Karpas-422 (cell line): ENCODE measurements at regions not wholly inside any gene's neighbourhood (a gene's known extent, or its start where the extent isn't known, plus 50 kb on each side); places are given as distances from the start of the nearest gene placed in this dataset.
"Not testable (repeated sequence)": the region's sequence is repeated elsewhere in the genome, so short reads cannot be mapped to it uniquely, and the experiment has no call there.

Experiments used
- DNase-seq: peaks from one replicate; pipeline ENCODE4 v3.0.0-alpha.2; 2015
- H2AFZ ChIP-seq: fragments of 200-600 bp; sonication (generic); 2 replicates; pipeline ENCODE4 v1.6.1; 2014; ENCODE audit warnings: antibody characterized with exemption, low read length, mixed read lengths
- H3K27ac ChIP-seq: fragments of 200-600 bp; sonication (generic); 2 replicates; pipeline ENCODE4 v1.5.1; 2014; ENCODE audit warnings: mild to moderate bottlenecking, low read length, moderate library complexity
- H3K27me3 ChIP-seq: fragments of 200-600 bp; sonication (generic); 2 replicates; pipeline ENCODE4 v1.6.1; 2014; ENCODE audit warnings: low read length, mixed read lengths
- H3K36me3 ChIP-seq: fragments of 200-600 bp; sonication (generic); 2 replicates; pipeline ENCODE4 v1.6.1; 2014; ENCODE audit warnings: low read length, mixed read lengths; ENCODE audit not compliant: insufficient read depth
- H3K4me1 ChIP-seq: fragments of 200-600 bp; sonication (generic); 2 replicates; pipeline ENCODE4 v1.6.1; 2014; ENCODE audit warnings: mild to moderate bottlenecking, low read length, mixed read lengths
- H3K4me2 ChIP-seq: fragments of 200-600 bp; sonication (generic); 2 replicates; pipeline ENCODE4 v1.6.1; 2014; ENCODE audit warnings: low read length, low read depth, mild to moderate bottlenecking; ENCODE audit not compliant: poor library complexity, severe bottlenecking
- H3K4me3 ChIP-seq: fragments of 200-600 bp; sonication (generic); 2 replicates; pipeline ENCODE4 v1.5.1; 2014; ENCODE audit warnings: mild to moderate bottlenecking, antibody characterized with exemption, low read length, mixed read lengths
- H3K79me2 ChIP-seq: fragments of 200-600 bp; sonication (generic); 2 replicates; pipeline ENCODE4 v1.6.1; 2014; ENCODE audit warnings: mild to moderate bottlenecking, low read length, mixed read lengths
- H3K9ac ChIP-seq: fragments of 200-600 bp; sonication (generic); 2 replicates; pipeline ENCODE4 v1.6.0; 2014; ENCODE audit warnings: low read length
- H3K9me2 ChIP-seq: fragments of 200-600 bp; sonication (generic), shearing (Covaris generic); replicated peaks from 2 replicates; pipeline ENCODE4 v1.6.0; 2014; ENCODE audit warnings: mild to moderate bottlenecking, low read length, moderate library complexity; ENCODE audit not compliant: insufficient read depth
- H3K9me3 ChIP-seq: fragments of 300-700, 200-600 bp; sonication (generic); 2 replicates; pipeline ENCODE4 v1.6.1; 2014; ENCODE audit warnings: low read length, mixed read lengths
- H4K20me1 ChIP-seq: fragments of 200-600 bp; sonication (generic); 2 replicates; pipeline ENCODE4 v1.6.1; 2014; ENCODE audit warnings: mild to moderate bottlenecking, antibody characterized with exemption, low read length, low read depth; ENCODE audit not compliant: insufficient read depth

DNA sequence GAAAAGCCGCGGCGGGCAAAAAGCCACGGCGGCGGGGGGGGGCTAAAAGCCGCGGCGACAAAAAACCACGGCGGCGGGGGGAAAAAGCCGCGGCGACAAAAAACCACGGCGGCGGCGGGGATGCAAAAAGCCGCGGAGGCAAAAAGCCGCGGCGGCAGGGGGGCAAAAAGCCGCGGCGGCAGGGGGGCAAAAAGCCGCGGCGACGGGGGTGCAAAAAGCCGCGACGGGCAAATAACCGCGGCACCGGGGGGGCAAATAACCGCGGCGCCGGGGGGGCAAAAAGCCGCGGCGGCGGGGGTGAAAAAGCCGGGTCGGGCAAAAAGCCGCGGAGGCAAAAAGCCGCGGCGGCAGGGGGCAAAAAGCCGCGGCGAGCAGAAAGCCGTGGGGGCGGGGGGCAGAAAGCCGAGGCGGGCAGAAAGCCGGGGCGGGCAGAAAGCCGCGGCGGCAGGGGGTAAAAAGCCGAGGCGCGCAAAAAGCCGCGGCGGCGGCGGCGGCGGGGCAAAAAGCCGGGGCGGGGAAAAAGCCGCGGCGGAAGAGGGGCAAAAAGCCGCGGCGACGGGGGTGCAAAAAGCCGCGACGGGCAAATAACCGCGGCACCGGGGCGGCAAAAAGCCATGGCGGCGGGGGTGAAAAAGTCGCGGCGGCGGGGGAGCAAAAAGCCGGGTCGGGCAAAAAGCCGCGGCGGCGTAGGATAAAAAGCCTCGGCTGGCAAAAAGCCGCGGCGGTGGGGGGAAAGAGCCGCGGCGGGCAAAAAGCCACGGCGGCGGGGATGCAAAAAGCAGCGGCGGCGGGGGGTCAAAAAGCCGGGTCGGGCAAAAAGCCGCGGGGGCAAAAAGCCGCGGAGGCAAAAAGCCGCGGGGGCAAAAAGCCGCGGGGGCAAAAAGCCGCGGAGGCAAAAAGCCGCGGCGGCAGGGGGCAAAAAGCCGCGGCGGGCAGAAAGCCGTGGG, 1632.4 kb downstream of the RPIA start:
- not testable (repeated sequence) for H3K79me2 ChIP-seq, H3K36me3 ChIP-seq, H3K4me3 ChIP-seq, H3K9me3 ChIP-seq, H3K9ac ChIP-seq, H3K4me1 ChIP-seq, H4K20me1 ChIP-seq, H2AFZ ChIP-seq, H3K27me3 ChIP-seq, H3K27ac ChIP-seq, DNase-seq, H3K4me2 ChIP-seq, H3K9me2 ChIP-seq

DNA sequence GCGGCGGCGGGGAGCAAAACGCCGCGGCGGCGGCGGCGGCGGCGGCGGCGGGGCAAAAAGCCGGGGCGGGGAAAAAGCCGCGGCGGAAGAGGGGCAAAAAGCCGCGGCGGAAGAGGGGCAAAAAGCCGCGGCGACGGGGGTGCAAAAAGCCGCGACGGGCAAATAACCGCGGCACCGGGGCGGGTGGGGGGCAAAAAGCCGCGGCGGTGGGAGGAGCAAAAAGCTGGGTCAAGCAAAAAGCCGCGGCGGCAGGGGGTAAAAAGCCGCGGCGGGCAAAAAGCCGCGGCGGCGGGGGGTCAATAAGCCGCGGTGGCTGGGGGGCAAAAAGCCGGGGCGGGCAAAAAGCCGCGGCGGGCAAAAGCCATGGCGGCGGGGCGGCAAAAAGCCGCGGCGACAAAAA, 1633.2 kb downstream of the RPIA start:
- not testable (repeated sequence) for H3K4me1 ChIP-seq, H3K4me3 ChIP-seq

DNA sequence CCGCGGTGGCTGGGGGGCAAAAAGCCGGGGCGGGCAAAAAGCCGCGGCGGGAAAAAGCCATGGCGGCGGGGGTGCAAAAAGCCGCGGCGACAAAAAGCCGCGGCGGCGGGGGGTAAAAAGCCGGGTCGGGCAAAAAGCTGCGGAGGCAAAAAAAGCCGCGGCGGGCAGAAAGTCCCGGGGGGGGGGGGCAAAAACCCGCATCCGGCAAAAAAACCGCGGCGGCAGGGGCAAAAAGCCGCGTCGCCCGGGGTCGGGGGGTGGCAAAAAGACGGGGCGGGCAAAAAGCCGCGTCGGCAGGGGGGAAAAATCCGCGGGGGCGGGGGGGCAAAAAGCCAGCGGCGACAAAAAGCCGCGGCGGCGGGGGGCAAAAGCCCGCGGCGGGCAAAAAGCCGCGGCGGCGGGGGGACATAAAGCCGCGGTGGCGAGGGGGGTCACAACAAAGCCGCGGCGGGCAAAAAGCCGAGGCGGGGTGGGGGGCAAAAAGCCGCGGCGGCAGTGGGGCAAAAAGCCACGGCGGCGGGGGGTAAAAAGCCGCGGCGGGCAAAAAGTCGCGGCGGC, 1634.4 kb downstream of the RPIA start:
- not testable (repeated sequence) for H3K4me3 ChIP-seq

More for the DNA sequence above, 1633.2 kb downstream of the RPIA start:
- H3K9me3 ChIP-seq, H3K79me2 ChIP-seq, H3K27ac ChIP-seq, H2AFZ ChIP-seq, H3K4me2 ChIP-seq, DNase-seq, H3K9me2 ChIP-seq, H3K36me3 ChIP-seq, H4K20me1 ChIP-seq, H3K27me3 ChIP-seq, H3K9ac ChIP-seq: not testable (repeated sequence)

DNA sequence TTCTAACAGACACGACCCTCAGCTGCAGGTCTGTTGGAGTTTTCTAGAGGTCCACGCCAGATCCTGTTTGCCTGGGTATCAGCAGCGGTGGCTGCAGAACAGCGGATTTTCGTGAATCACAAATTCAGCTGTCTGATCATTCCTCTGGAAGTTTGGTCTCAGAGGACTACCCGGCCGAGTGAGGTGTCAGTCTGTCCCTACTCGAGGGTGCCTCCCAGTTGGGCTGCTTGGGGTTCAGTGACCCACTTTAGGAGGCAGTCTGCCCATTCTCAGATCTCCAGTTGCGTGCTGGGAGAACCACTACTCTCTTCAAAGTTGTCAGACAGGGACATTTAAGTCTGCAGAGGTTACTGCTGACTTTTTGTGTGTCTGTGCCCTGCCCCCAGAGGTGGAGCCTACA, 1664.1 kb downstream of the RPIA start:
- not testable (repeated sequence) for H3K9ac ChIP-seq, H3K4me2 ChIP-seq, H4K20me1 ChIP-seq, H2AFZ ChIP-seq, H3K9me3 ChIP-seq, H3K27me3 ChIP-seq, H3K9me2 ChIP-seq, H3K27ac ChIP-seq, DNase-seq, H3K4me3 ChIP-seq, H3K4me1 ChIP-seq, H3K36me3 ChIP-seq, H3K79me2 ChIP-seq

More for the DNA sequence above, 1634.4 kb downstream of the RPIA start:
- not testable (repeated sequence) for H3K27ac ChIP-seq, H3K27me3 ChIP-seq, H3K4me1 ChIP-seq, H3K79me2 ChIP-seq, H3K36me3 ChIP-seq, H2AFZ ChIP-seq, DNase-seq, H3K9ac ChIP-seq, H3K9me3 ChIP-seq, H3K9me2 ChIP-seq, H3K4me2 ChIP-seq, H4K20me1 ChIP-seq

DNA sequence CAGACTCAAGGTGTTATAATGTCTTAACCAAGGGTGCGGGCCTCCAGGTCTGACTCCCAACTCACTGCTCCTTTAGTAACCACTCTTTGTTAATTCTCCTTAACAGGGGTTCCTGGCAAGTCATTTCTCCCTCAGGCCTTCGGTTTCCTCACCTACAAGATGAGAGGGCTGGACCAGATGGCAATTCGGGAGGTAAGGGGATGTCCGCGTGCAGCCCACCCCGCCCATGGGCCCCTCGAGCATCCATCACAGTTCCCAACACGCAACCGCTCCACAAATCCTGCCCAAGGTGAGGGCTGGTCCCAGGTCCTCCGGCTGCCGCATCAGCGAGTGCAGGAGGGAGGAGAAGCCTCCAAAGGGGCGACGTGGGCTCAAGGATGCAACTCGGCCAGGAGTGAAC, 1667.9 kb downstream of the RPIA start:
- H3K4me3 ChIP-seq, H3K27ac ChIP-seq, H2AFZ ChIP-seq, H3K36me3 ChIP-seq, H3K4me1 ChIP-seq, H3K9ac ChIP-seq, H3K27me3 ChIP-seq, DNase-seq, H3K4me2 ChIP-seq, H3K9me3 ChIP-seq, H4K20me1 ChIP-seq, H3K79me2 ChIP-seq, H3K9me2 ChIP-seq: not testable (repeated sequence)

DNA sequence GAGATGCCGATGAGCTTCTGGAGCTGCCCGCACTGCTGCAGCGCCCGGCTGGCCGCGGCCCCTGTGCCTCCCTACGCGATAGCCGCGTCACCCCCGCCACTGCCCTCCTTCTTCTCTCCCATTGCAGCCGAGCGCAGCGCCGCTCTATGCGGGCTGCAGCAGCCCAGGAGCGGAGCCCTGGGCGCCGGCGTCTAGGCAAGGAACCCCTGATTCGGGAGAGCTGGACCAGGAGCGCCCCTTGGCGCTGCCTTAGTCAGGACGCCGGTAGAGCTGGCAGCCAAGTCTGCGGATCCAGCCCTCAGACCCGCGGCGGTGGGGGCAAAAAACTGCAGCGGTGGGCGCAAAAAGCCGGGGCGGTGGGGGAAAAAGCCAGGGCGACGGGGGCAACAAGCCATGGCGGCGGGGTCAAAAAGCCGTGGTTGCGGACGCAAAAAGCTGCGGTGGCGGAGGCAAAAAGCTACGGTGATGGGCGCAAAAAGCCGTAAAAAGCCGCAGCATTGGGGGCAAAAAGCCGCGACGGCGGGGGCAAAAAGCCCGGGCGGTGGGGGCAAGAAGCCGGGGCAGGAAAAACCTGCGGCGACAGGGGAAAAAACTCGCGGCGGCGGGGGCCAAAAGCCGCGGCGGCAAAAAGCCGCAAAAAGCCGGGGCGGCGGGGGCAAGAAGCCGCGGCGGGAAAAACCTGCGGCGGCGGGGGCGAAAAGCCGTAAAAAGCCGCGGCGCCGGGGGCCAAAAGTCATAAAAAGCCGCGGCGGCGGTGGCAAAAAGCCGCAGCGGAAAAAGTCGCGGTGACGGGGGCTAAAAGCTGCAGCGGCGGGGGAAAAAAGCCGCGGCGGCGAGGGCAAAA, 1668.6 kb downstream of the RPIA start:
- not testable (repeated sequence) for H3K9ac ChIP-seq, H3K9me3 ChIP-seq, H3K4me3 ChIP-seq, H4K20me1 ChIP-seq, H3K79me2 ChIP-seq, H3K36me3 ChIP-seq, H3K4me2 ChIP-seq, H2AFZ ChIP-seq, H3K27ac ChIP-seq, H3K9me2 ChIP-seq, DNase-seq, H3K27me3 ChIP-seq, H3K4me1 ChIP-seq

DNA sequence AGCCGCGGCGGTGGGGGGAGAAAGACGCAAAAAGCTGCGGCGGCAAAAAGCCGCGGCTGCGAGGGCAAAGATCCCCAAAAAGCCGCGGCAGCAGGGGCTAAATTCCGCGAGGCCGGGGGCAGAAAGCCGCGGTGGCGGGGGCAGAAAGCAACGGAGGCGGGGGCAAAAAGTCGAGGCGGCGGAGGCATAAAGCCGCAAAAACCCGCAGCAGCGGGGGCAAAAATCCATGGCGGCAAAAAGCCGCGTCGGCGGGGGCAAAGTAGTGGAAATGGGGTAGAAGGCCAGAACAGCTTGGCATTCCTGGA, 1669.2 kb downstream of the RPIA start:
- H3K4me2 ChIP-seq, H3K9me3 ChIP-seq, H3K27me3 ChIP-seq, H3K4me1 ChIP-seq, H4K20me1 ChIP-seq, DNase-seq, H2AFZ ChIP-seq, H3K4me3 ChIP-seq, H3K9ac ChIP-seq, H3K9me2 ChIP-seq, H3K36me3 ChIP-seq, H3K79me2 ChIP-seq, H3K27ac ChIP-seq: not testable (repeated sequence)
